ENCODE measurements at regions not wholly inside any gene's neighbourhood (a gene's known extent, or its start where the extent isn't known, plus 50 kb on each side); places are given as distances from the start of the nearest gene placed in this dataset.
A peak's percentile ranks its signal among the peaks of the same experiment; 100 is the strongest.

DNA sequence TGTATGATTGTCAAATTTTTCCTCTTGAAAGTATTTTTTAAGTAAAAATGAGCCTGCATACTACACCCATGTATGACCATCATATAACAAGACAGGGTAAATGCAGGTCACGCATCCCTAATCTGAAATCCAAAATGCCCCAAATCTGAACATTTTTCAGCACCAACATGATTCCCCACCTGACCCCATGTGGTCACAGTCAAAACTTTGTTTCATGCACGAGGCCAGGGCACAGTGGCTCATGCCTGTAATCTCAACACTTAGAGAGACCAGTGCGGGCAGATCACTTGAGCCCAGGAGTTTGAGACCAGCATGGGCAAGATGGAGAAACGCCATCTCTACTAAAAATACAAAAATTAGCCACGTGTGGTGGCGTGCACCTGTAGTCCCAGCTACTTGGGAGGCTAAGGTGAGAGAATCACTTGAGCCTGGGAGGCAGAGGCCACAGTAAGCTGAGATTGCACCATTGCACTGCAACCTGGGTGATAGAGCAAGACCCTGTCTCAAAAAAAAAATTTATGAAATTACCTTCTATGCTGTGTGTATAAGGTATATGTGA is 63.7 kb upstream of the NPAS1 start:
- intact Hi-C loops (cut with DNase I): no loop called here
- Histone ChIP-seq H3K4me1 (peaks cover 14% of the 10 kb centered on the region), H3K36me3 (no peaks in the 10 kb centered on the region), H3K9ac (ENCODE audit: low read depth in 2 of 2, low read length in 2 of 2) (no peak overlapping the region), H3K27me3 (no peaks in the 10 kb centered on the region), H3K9me3 (no peaks in the 10 kb centered on the region), H3K27ac (peak overlapping the region; percentile 51), H3K4me3 (no peak overlapping the region)
- TF ChIP-seq, protein P1, sequence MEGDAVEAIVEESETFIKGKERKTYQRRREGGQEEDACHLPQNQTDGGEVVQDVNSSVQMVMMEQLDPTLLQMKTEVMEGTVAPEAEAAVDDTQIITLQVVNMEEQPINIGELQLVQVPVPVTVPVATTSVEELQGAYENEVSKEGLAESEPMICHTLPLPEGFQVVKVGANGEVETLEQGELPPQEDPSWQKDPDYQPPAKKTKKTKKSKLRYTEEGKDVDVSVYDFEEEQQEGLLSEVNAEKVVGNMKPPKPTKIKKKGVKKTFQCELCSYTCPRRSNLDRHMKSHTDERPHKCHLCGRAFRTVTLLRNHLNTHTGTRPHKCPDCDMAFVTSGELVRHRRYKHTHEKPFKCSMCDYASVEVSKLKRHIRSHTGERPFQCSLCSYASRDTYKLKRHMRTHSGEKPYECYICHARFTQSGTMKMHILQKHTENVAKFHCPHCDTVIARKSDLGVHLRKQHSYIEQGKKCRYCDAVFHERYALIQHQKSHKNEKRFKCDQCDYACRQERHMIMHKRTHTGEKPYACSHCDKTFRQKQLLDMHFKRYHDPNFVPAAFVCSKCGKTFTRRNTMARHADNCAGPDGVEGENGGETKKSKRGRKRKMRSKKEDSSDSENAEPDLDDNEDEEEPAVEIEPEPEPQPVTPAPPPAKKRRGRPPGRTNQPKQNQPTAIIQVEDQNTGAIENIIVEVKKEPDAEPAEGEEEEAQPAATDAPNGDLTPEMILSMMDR (IDR thresholded peaks at IDR 0.05): no peak
- DNase-seq: no peak

DNA sequence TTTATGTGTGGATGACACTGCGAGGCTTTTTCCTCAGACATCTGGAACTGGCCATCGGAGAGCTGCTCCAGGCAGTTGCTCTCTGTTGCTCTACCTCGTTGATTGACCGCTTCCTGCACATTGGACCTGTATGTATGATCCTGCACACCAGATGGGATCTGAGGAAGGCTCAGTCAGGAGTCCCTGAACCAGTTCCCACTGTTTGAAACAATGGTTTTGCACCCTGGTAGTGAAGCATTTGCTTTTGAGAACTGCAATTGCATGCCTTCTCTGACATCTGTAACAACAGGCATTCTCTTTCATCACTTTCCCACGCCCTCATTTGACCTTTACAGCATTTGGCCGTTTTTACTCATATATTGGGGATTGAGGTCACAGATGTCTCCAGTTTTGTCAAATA is 61.1 kb upstream of the NPAS1 start:
- no peak overlapping the region for H3K4me3 ChIP-seq
- no peak overlapping the region for H3K9ac ChIP-seq (ENCODE audit: low read depth in 2 of 2, low read length in 2 of 2)
- H3K27me3 ChIP-seq: no peaks in the 10 kb centered on the region
- no peak for DNase-seq
- no peaks in the 10 kb centered on the region for H3K36me3 ChIP-seq
- peaks cover 13% of the 10 kb centered on the region for H3K4me1 ChIP-seq
- H3K9me3 ChIP-seq: no peaks in the 10 kb centered on the region
- intact Hi-C loops (cut with DNase I): no loop called here
- no peak overlapping the region for H3K27ac ChIP-seq
- TF ChIP-seq, protein P1 (IDR thresholded peaks at IDR 0.05): no peak

DNA sequence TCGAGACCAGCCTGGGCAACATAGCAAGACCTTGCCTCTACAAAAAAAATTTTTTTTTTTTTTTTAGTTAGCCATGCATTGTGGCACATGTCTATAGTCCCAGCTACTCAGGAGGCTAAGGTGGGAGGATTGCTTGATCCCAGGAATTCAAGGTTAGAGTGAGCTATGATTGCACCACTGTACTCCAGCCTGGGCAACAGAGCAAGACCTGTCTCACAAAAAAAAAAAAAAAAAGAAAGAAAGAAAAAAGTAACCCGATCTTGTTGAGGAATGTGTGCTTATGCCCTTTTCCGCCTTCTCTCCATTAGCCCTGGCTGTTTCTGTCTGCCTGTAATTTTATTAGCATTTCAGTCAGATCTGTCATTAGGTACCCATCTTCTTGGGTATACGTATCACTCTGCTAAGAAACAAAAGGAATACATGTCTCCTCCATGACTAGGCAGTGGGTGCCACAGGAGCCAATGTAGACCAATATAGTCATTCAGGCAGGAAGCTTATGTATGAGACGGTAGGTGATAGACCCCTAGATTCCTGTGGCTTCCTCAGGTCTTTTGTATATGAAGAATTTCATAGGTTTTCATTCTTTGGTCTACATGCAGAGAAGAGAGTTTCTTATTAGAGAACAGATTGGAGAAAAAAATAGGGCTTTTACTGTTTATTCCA is 59.6 kb upstream of the NPAS1 start:
- peaks cover 3% of the 10 kb centered on the region for H3K4me1 ChIP-seq
- no peak overlapping the region for H3K9ac ChIP-seq (ENCODE audit: low read depth in 2 of 2, low read length in 2 of 2)
- no peaks in the 10 kb centered on the region for H3K36me3 ChIP-seq
- H3K27ac ChIP-seq: no peak overlapping the region
- no peak for DNase-seq
- no peak overlapping the region for H3K4me3 ChIP-seq
- no peaks in the 10 kb centered on the region for H3K27me3 ChIP-seq
- no peaks in the 10 kb centered on the region for H3K9me3 ChIP-seq
- TF ChIP-seq, protein P1 (IDR thresholded peaks at IDR 0.05): no peak
- intact Hi-C loops (cut with DNase I): no loop called here

DNA sequence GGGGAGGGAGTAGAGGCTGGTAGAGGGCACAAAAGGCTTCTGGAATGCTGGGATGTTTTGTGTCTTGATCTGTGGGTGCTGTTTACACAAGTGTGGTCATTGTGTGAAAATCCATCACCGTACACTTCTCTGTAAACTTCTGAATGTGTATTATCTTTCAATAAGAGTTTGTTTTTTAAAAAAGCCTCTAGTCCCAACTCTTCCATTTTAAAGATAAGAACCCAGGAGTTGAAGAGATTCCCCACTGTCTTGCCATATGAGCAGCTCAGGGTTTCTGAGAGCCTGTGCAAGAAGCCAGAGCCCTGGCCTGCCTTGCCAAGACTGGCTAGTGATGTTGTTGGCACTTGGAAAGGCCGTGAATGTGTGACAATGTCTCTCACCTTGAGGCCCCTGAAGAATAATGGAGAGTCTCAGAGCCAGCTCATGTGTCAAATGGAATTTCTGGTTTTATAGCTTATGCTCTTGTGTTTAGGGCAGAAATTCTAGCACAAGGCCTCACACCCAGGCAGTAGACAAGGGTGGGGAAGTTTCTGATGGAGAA is 57.5 kb upstream of the NPAS1 start:
- Histone ChIP-seq H3K27me3 (no peaks in the 10 kb centered on the region), H3K9ac (ENCODE audit: low read depth in 2 of 2, low read length in 2 of 2) (no peak overlapping the region), H3K9me3 (no peaks in the 10 kb centered on the region), H3K4me3 (no peak overlapping the region), H3K36me3 (no peaks in the 10 kb centered on the region), H3K4me1 (no peaks in the 10 kb centered on the region), H3K27ac (no peak overlapping the region)
- TF ChIP-seq, protein P1 (IDR thresholded peaks at IDR 0.05): no peak
- DNase-seq: no peak
- intact Hi-C loops (cut with DNase I): no loop called here

DNA sequence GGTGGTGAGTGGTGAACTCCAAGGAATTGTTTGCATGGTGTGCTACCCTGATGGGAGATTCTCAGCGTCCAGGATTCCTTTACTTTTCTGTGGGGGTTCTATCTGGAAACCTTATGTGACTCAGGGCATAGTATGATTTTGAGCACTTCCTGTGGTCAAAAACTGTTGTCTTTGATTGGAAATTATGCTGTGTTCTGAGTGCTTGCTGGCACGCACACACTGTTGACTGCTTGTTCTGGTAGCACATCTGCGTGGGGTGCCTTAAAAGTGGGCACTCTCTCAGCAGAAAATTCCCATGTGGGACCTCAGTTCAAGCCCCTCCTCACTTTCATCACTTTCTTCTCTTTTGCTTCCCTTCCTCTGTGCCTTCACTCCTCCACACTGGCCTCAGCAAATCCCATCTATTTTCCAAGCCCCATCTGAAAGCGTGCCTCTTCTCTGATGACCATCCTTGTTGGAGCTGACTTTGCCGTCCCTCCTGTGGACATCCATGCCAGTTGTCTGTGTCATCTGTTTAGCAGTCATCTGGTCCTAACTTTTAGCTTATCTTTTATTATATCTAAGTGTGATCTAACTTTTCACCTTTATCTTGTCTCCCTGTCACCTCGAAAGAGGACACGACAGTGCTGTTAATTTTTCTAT is 56.4 kb upstream of the NPAS1 start:
- Histone ChIP-seq H3K36me3 (no peaks in the 10 kb centered on the region), H3K4me3 (no peak overlapping the region), H3K9ac (ENCODE audit: low read depth in 2 of 2, low read length in 2 of 2) (no peak overlapping the region), H3K27me3 (no peaks in the 10 kb centered on the region), H3K9me3 (no peaks in the 10 kb centered on the region), H3K4me1 (no peaks in the 10 kb centered on the region), H3K27ac (no peak overlapping the region)
- TF ChIP-seq, protein P1 (IDR thresholded peaks at IDR 0.05): no peak
- DNase-seq: no peak
- intact Hi-C loops (cut with DNase I): no loop called here
